ELR (cell line): ENCODE measurements at regions not wholly inside any gene's neighbourhood (a gene's known extent, or its start where the extent isn't known, plus 50 kb on each side); places are given as distances from the start of the nearest gene placed in this dataset.

ENCODE experiments used
- DNase-seq: peaks from one replicate; pipeline ENCODE4 v3.0.0-alpha.2; 2015; ENCODE audit warnings: low read depth

GRCh38 chr11:15539645-15540044 is 424.9 kb downstream of the INSC start:
- DNase-seq = no peak

GRCh38 chr11:15541079-15541478 is 426.4 kb downstream of the INSC start:
- no peak for DNase-seq

GRCh38 chr11:15544353-15544752 is 429.6 kb downstream of the INSC start:
- no peak for DNase-seq

- DNase-seq = no peak
These were observed 433.0 kb downstream of the INSC start for GRCh38 chr11:15547685-15548084.

GRCh38 chr11:15551901-15552851 is 437.5 kb downstream of the INSC start:
- no peak for DNase-seq

GRCh38 chr11:15555161-15555560 is 440.4 kb downstream of the INSC start:
- no peak for DNase-seq

GRCh38 chr11:15557457-15558230 is 442.9 kb downstream of the INSC start:
- no peak for DNase-seq

GRCh38 chr11:15558513-15559181 is 443.9 kb downstream of the INSC start:
- no peak for DNase-seq

GRCh38 chr11:15560689-15561467 is 446.2 kb downstream of the INSC start:
- no peak for DNase-seq

- DNase-seq = no peak
These were observed 447.5 kb downstream of the INSC start for GRCh38 chr11:15562230-15562629.

- no peak for DNase-seq
These were observed 448.3 kb downstream of the INSC start for GRCh38 chr11:15563054-15563453.

- no peak for DNase-seq
These were observed 451.2 kb downstream of the INSC start for GRCh38 chr11:15565880-15566279.

GRCh38 chr11:15568440-15568839 is 453.7 kb downstream of the INSC start:
- DNase-seq = no peak

GRCh38 chr11:15569305-15570025 is 454.7 kb downstream of the INSC start:
- no peak for DNase-seq

GRCh38 chr11:15575409-15575808 is 460.7 kb downstream of the INSC start:
- DNase-seq = no peak

GRCh38 chr11:15576769-15577168 is 462.0 kb downstream of the INSC start:
- DNase-seq = no peak

- DNase-seq = no peak
These were observed 462.8 kb downstream of the INSC start for GRCh38 chr11:15577519-15577918.

- DNase-seq = no peak
These were observed 464.7 kb downstream of the INSC start for GRCh38 chr11:15579287-15580001.

GRCh38 chr11:15580056-15580774 is 465.5 kb downstream of the INSC start:
- DNase-seq = no peak

- DNase-seq = no peak
These were observed 466.0 kb downstream of the INSC start for GRCh38 chr11:15580775-15581095.
